CD4-positive, alpha-beta T cell (primary cell): ENCODE measurements at regions not wholly inside any gene's neighbourhood (a gene's known extent, or its start where the extent isn't known, plus 50 kb on each side); places are given as distances from the start of the nearest gene placed in this dataset.

Source experiments
- ATAC-seq: fragments of 200-7000 bp; cut with Tn5 transposase; one replicate; pipeline ENCODE4 v1.10.0; 2022; ENCODE audit warnings: mild to moderate bottlenecking; ENCODE audit not compliant: poor library complexity
- CTCF ChIA-PET: fragments of 350-600 bp; sonication (Branson Sonifier 250); formaldehyde crosslinking; loops from one replicate; lab custom pipeline; 2021; ENCODE audit warnings: antibody characterized with exemption, inconsistent platforms; lab: Charles Lee
- POLR2A ChIA-PET: fragments of 350-600 bp; sonication (Branson Sonifier 250); formaldehyde crosslinking; loops from one replicate; lab custom pipeline; 2021; ENCODE audit warnings: antibody characterized with exemption, inconsistent platforms; lab: Charles Lee
- DNase-seq, 14 experiments: peaks; one replicate each; pipeline ENCODE4 v3.0.0-alpha.2; 2013 to 2020; ENCODE audit warnings: mixed read lengths in 2 of 14
- H3K27ac ChIP-seq, 2 donors: one replicate each; pipeline versions ENCODE4 v1.5.1 to v1.7.0; 2013; ENCODE audit warnings: low read length in 2 of 2, low read depth in 1 of 2, mild to moderate bottlenecking in 1 of 2
- H3K27me3 ChIP-seq, 2 experiments: 1 replicate in 1 of 2; 2 replicates in 1 of 2; pipeline versions ENCODE4 v1.6.1 to v1.7.0; 2013; ENCODE audit warnings: low read length in 2 of 2, control low read depth in 1 of 2, mild to moderate bottlenecking in 1 of 2, moderate library complexity in 1 of 2; ENCODE audit not compliant: insufficient read depth in 2 of 2, control insufficient read depth in 1 of 2
- H3K36me3 ChIP-seq: one replicate; pipeline ENCODE4 v1.6.1; 2013; ENCODE audit warnings: low read length, control low read depth; ENCODE audit not compliant: insufficient read depth
- H3K4me1 ChIP-seq: one replicate; pipeline ENCODE4 v1.6.1; 2013; ENCODE audit warnings: low read length, control low read depth; ENCODE audit not compliant: insufficient read depth
- H3K4me3 ChIP-seq: one replicate; pipeline ENCODE4 v1.5.1; 2013; ENCODE audit warnings: mild to moderate bottlenecking, low read length, moderate library complexity
- H3K9me3 ChIP-seq, 2 experiments: 1 replicate in 1 of 2; 2 replicates in 1 of 2; pipeline versions ENCODE4 v1.6.1 to v1.7.0; 2013; ENCODE audit warnings: low read length in 2 of 2, mild to moderate bottlenecking in 2 of 2, control low read depth in 1 of 2, moderate library complexity in 1 of 2; ENCODE audit not compliant: control insufficient read depth in 1 of 2, insufficient read depth in 1 of 2
- H3K27ac Mint-ChIP-seq: one replicate; pipeline ENCODE4 v1.8.0; 2020; ENCODE audit warnings: mixed read lengths
- H3K27me3 Mint-ChIP-seq: one replicate; pipeline ENCODE4 v1.8.0; 2021; ENCODE audit warnings: mixed read lengths
- H3K36me3 Mint-ChIP-seq: one replicate; pipeline ENCODE4 v1.8.0; 2021; ENCODE audit warnings: low read depth, mixed read lengths
- H3K4me1 Mint-ChIP-seq: one replicate; pipeline ENCODE4 v1.8.0; 2021; ENCODE audit warnings: low read depth, mixed read lengths
- H3K4me3 Mint-ChIP-seq: one replicate; pipeline ENCODE4 v1.8.0; 2020; ENCODE audit warnings: mild to moderate bottlenecking, mixed read lengths
- H3K9me3 Mint-ChIP-seq: one replicate; pipeline ENCODE4 v1.8.0; 2020; ENCODE audit warnings: mixed read lengths
- intact Hi-C, 2 experiments: fragments of 100-400 bp; cut with DNase I in 1 of 2; cut with micrococcal nuclease in 1 of 2; formaldehyde crosslinking; loops; one replicate each; pipeline versions ENCODE4 v1.15.1 to v1.9.0; 2023 to 2025; cut with DNase I, micrococcal nuclease
- TF ChIP-seq, protein P1 (sequence below): fragments of 200-600 bp; IDR thresholded peaks from one replicate; pipeline ENCODE4 v1.8.0; 2022; ENCODE audit warnings: antibody characterized with exemption, mild to moderate bottlenecking

DNA sequence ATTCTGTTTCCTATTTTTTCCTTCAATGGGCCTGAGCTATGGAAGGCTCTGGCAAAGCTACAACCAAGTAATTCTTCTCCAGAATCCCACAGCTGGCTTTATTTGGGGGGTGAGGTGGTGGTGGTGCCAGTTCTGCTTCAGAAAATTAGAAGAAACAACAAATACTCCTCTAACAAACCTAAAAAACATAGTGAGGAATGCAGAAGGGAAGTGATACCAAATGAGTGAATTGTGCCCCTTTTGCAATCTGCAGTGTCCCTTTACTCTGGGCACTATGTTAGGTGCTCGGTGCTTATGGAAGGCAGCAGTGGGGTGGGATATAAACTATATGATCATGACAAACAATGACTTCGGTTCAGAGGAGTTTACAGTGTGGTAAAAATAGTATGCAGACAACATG, 90.4 kb upstream of the ROPN1 start:
- no peaks in the 10 kb centered on the region for H3K4me1 Mint-ChIP-seq
- H3K27me3 Mint-ChIP-seq, result peaks cover 29% of the 10 kb centered on the region
- ChIA-PET POLR2A (no interaction called here), CTCF (no interaction called here)
- Histone ChIP-seq H3K27me3 (peaks cover 0 to 2% of the 10 kb centered on the region in 2 experiments), H3K4me1 (no peaks in the 10 kb centered on the region), H3K27ac (no peak overlapping the region), H3K4me3 (no peak overlapping the region), H3K9me3 (no peaks in the 10 kb centered on the region), H3K36me3 (no peaks in the 10 kb centered on the region)
- H3K27ac Mint-ChIP-seq, result no peak overlapping the region
- no peaks in the 10 kb centered on the region for H3K9me3 Mint-ChIP-seq
- intact Hi-C loops, result no loop called here
- TF ChIP-seq, protein P1, sequence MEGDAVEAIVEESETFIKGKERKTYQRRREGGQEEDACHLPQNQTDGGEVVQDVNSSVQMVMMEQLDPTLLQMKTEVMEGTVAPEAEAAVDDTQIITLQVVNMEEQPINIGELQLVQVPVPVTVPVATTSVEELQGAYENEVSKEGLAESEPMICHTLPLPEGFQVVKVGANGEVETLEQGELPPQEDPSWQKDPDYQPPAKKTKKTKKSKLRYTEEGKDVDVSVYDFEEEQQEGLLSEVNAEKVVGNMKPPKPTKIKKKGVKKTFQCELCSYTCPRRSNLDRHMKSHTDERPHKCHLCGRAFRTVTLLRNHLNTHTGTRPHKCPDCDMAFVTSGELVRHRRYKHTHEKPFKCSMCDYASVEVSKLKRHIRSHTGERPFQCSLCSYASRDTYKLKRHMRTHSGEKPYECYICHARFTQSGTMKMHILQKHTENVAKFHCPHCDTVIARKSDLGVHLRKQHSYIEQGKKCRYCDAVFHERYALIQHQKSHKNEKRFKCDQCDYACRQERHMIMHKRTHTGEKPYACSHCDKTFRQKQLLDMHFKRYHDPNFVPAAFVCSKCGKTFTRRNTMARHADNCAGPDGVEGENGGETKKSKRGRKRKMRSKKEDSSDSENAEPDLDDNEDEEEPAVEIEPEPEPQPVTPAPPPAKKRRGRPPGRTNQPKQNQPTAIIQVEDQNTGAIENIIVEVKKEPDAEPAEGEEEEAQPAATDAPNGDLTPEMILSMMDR, result no peak
- ATAC-seq (no peak), DNase-seq (no peak)
- no peaks in the 10 kb centered on the region for H3K36me3 Mint-ChIP-seq
- H3K4me3 Mint-ChIP-seq, result no peak overlapping the region

DNA sequence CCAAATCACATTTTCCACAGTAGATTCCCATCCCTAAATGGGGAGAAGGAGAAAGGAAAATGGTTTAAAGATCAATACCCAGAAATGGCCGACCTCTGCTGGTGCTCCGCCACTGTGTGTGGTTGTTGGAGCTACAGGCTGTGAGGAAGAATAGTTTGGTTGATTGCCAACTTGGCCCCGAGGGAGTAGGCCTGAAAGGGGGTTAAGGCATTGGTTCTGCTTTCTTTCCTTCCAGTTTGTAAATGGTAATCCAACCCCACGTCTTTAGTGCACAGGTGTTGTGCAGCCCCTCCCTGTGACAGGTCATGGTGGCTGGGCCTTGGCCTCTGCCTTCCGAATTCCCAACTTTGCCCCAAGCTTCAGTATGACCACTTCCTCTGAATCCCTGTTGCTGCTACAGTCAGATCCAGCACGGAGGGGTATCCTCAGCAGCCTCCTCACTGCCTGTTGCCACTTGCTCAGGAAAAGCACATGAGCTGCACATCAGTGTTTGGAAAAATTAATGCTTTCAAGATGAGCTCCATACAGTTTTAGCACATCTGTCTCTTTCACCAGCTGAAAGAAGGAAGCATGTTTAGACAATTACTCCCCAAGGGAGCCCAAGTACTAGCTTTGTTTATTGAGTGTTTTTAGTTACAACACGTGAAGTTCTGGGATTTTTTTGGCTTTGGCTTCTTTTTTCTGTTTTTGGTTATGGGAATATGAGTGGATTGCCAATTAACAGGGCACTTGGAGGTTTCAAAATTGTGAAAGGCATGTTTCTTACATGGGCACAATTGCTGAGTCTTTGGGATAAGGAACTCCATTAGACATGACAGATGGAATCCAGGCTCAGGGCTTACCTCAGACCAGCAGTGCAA, 92.3 kb upstream of the ROPN1 start:
- no peaks in the 10 kb centered on the region for H3K9me3 ChIP-seq
- no peaks in the 10 kb centered on the region for H3K9me3 Mint-ChIP-seq
- no peaks in the 10 kb centered on the region for H3K36me3 ChIP-seq
- H3K27ac ChIP-seq, result no peak overlapping the region
- TF ChIP-seq, protein P1, result no peak
- H3K4me1 ChIP-seq, result no peaks in the 10 kb centered on the region
- DNase-seq, result no peak
- intact Hi-C loops, result no loop called here
- H3K27me3 Mint-ChIP-seq, result peaks cover 34% of the 10 kb centered on the region
- POLR2A ChIA-PET, result no interaction called here
- peaks cover 2 to 3% of the 10 kb centered on the region in 2 experiments for H3K27me3 ChIP-seq
- no peaks in the 10 kb centered on the region for H3K36me3 Mint-ChIP-seq
- H3K27ac Mint-ChIP-seq, result no peak overlapping the region
- CTCF ChIA-PET, result no interaction called here
- no peak for ATAC-seq
- no peak overlapping the region for H3K4me3 ChIP-seq
- H3K4me1 Mint-ChIP-seq, result no peaks in the 10 kb centered on the region
- no peak overlapping the region for H3K4me3 Mint-ChIP-seq

DNA sequence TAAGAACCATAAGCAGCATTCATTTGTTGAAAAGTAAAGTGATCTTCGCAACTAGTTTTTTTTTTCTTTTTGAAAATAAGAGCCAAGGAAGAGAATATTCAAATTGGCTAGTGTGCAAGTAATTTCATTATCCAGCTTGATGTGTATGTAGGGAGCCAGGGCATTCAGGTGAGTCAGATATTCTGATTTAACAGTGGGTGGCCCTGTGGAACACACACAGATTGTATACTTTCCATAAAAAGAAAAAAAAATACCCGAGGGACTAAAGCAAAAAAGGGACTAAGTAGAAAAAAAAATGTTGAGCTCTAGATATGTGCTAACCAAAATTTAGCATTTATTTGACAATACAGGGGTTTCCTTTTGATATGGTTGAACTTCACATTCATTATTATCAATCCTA, 96.9 kb upstream of the ROPN1 start:
- no peaks in the 10 kb centered on the region for H3K36me3 Mint-ChIP-seq
- intact Hi-C loops, result no loop called here
- ChIA-PET CTCF (no interaction called here), POLR2A (no interaction called here)
- no peaks in the 10 kb centered on the region for H3K36me3 ChIP-seq
- no peaks in the 10 kb centered on the region for H3K4me1 ChIP-seq
- no peak overlapping the region for H3K27ac Mint-ChIP-seq
- TF ChIP-seq, protein P1, result no peak
- DNase-seq (no peak), ATAC-seq (no peak)
- no peak overlapping the region for H3K4me3 Mint-ChIP-seq
- H3K9me3 Mint-ChIP-seq, result no peaks in the 10 kb centered on the region
- H3K4me1 Mint-ChIP-seq, result no peaks in the 10 kb centered on the region
- peaks cover 2 to 6% of the 10 kb centered on the region in 2 experiments for H3K27me3 ChIP-seq
- no peak overlapping the region for H3K27ac ChIP-seq
- H3K27me3 Mint-ChIP-seq, result peaks cover 62% of the 10 kb centered on the region
- no peak overlapping the region for H3K4me3 ChIP-seq
- no peaks in the 10 kb centered on the region for H3K9me3 ChIP-seq
